ENCODE measurements at regions not wholly inside any gene's neighbourhood (a gene's known extent, or its start where the extent isn't known, plus 50 kb on each side); places are given as distances from the start of the nearest gene placed in this dataset.

GRCh38 chr20:61185181-61185580 is 66.9 kb upstream of the CDH4 start:
- no peak for TF ChIP-seq CTCF (IDR thresholded peaks at IDR 0.05)
- H3K36me3 ChIP-seq (ENCODE audit: low read depth) = no peaks in the 10 kb centered on the region
- H3K9me3 ChIP-seq = no peaks in the 10 kb centered on the region
- no peaks in the 10 kb centered on the region for H3K4me1 ChIP-seq (ENCODE audit: low read depth)
- H3K4me3 ChIP-seq = no peak overlapping the region
- intact Hi-C loops (cut with DNase I, micrococcal nuclease) = no loop called here
- DNase-seq (no peak), ATAC-seq (no peak)

GRCh38 chr20:61185841-61186601 is 66.0 kb upstream of the CDH4 start:
- Histone ChIP-seq H3K4me3 (no peak overlapping the region), H3K36me3 (ENCODE audit: low read depth) (no peaks in the 10 kb centered on the region), H3K4me1 (ENCODE audit: low read depth) (no peaks in the 10 kb centered on the region), H3K9me3 (no peaks in the 10 kb centered on the region)
- TF ChIP-seq CTCF (IDR thresholded peaks at IDR 0.05) = no peak
- ATAC-seq = no peak
- DNase-seq = no peak
- intact Hi-C loops (cut with DNase I, micrococcal nuclease) = no loop called here

DNA sequence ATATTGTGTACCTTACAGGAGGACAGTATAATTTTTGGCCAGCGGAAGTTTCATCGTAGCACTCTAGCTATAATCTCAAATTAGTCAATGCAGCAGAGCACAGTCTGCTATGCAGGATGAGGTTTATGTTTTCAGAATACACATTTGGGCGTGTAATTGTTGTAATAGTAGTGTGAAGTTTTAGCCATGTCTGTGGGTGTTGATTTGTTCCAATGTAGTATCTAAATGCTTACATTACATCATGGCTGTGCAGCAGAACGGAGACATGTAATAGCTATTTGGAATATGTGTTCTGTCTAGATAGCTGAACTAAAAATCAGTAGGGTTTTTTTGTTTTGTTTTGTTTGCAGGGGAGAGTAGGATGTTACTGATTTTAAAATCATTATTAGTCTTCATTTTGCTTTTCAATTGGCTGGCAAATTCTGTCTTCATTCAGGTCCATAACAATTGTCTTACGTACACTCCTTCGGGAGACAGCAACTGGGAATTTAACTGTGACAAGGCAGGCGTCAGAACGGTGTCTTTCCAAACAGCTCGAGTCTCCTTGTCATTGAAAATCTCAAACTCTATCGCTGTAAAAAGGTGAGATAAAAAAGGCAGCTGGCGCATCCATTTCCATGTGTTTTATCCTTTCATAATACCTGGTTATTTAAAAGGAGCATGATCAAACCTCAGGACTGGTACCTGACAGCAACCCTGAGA is 65.1 kb upstream of the CDH4 start:
- Histone ChIP-seq H3K4me1 (ENCODE audit: low read depth) (no peaks in the 10 kb centered on the region), H3K36me3 (ENCODE audit: low read depth) (no peaks in the 10 kb centered on the region), H3K4me3 (no peak overlapping the region), H3K9me3 (no peaks in the 10 kb centered on the region)
- DNase-seq (no peak), ATAC-seq (no peak)
- intact Hi-C loops (cut with DNase I, micrococcal nuclease) = no loop called here
- TF ChIP-seq CTCF (IDR thresholded peaks at IDR 0.05) = no peak

- TF ChIP-seq CTCF (IDR thresholded peaks at IDR 0.05) = no peak
- no peak for ATAC-seq
- intact Hi-C loops (cut with DNase I, micrococcal nuclease) = no loop called here
- H3K4me3 ChIP-seq = no peak overlapping the region
- H3K4me1 ChIP-seq (ENCODE audit: low read depth) = no peaks in the 10 kb centered on the region
- DNase-seq = no peak
- H3K36me3 ChIP-seq (ENCODE audit: low read depth) = no peaks in the 10 kb centered on the region
- H3K9me3 ChIP-seq = no peaks in the 10 kb centered on the region
Measured at GRCh38 chr20:61189534-61189933, 62.5 kb upstream of the CDH4 start.

DNA sequence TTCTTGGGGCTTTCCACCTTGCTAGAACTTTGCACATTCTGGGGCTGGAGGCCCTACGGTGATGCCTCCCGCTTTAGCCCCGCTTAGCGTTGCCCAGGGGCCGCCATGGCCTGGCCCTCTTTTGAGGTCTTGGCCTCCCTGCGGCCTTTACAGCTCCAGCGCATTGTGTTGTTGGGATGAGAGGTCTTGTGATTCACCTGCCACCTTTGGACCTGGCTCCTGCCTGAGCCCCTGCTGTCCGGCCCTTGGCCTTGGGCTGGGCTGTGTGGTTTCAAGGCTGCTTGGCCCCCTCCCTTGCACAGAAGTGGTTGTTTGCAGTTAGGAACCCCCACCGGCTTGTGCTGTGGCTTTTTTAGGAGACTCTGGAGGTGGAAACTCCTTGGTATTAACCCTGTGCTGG is 61.0 kb upstream of the CDH4 start:
- DNase-seq (no peak), ATAC-seq (no peak)
- TF ChIP-seq CTCF (IDR thresholded peaks at IDR 0.05) = no peak
- no peaks in the 10 kb centered on the region for H3K4me1 ChIP-seq (ENCODE audit: low read depth)
- intact Hi-C loops (cut with DNase I, micrococcal nuclease) = no loop called here
- H3K4me3 ChIP-seq = no peak overlapping the region
- no peaks in the 10 kb centered on the region for H3K36me3 ChIP-seq (ENCODE audit: low read depth)
- no peaks in the 10 kb centered on the region for H3K9me3 ChIP-seq
